GM12878 (cell line): ENCODE measurements at regions not wholly inside any gene's neighbourhood (a gene's known extent, or its start where the extent isn't known, plus 50 kb on each side); places are given as distances from the start of the nearest gene placed in this dataset.

Experiments used
- ATAC-seq: fragments of 200-7000 bp; cut with Tn5 transposase; 3 replicates; pipeline ENCODE4 v1.9.1; 2020; ENCODE audit warnings: mild to moderate bottlenecking, moderate library complexity
- BruUV-seq: library from RNA; stranded (reverse); fragments of 400-500 nt; replicated peaks from 2 replicates; lab custom pipeline; 2021; lab: Mats Ljungman, UMichigan
- CTCF ChIA-PET: fragments of 300-600 bp; sonication (Branson Sonifier 250); formaldehyde crosslinking; extraction: SDS; loops from one replicate; lab custom pipeline; 2021; ENCODE audit warnings: inconsistent platforms; lab: Yijun Ruan, JAX
- POLR2A ChIA-PET: fragments of 350-600 bp; formaldehyde crosslinking; extraction: SDS; loops from one replicate; lab custom pipeline; 2021; ENCODE audit warnings: inconsistent platforms; lab: Charles Lee
- RAD21 ChIA-PET: fragments of 300-600 bp; sonication (Branson Sonifier 250); formaldehyde crosslinking; loops from one replicate; lab custom pipeline; 2023; ENCODE audit warnings: antibody characterized with exemption; ENCODE audit not compliant: unreplicated experiment; lab: Charles Lee
- SMC1A ChIA-PET: fragments of 300-600 bp; sonication (Branson Sonifier 250); formaldehyde crosslinking; loops from one replicate; lab custom pipeline; 2023; ENCODE audit not compliant: unreplicated experiment, uncharacterized antibody; lab: Charles Lee
- DNase-seq: peaks from one replicate; pipeline ENCODE4 v3.0.0-alpha.2; 2011; ENCODE audit warnings: low read depth, low spot score
- FAIRE-seq: peaks from 3 replicates; lab custom pipeline; 2011; peaks lifted over from hg19 to GRCh38; lab: Jason Lieb, UNC
- H2AFZ ChIP-seq: 2 replicates; pipeline ENCODE4 v1.6.0; 2011; ENCODE audit warnings: low read depth, low read length, control low read depth; ENCODE audit not compliant: control insufficient read depth
- H3K27ac ChIP-seq: 2 replicates; pipeline ENCODE4 v1.5.1; 2011; ENCODE audit warnings: control low read depth; ENCODE audit not compliant: control insufficient read depth, insufficient read depth
- H3K27me3 ChIP-seq, 2 experiments: replicated peaks in 1 of 2; 2 replicates each; pipeline versions ENCODE4 v1.6.0 to v1.6.1; 2011; ENCODE audit warnings: low read length in 1 of 2; ENCODE audit not compliant: control insufficient read depth in 2 of 2, insufficient read depth in 2 of 2
- H3K36me3 ChIP-seq, 2 experiments: 2 replicates each; pipeline ENCODE4 v1.5.1; 2011; ENCODE audit warnings: low read length in 1 of 2; ENCODE audit not compliant: control insufficient read depth in 2 of 2, insufficient read depth in 2 of 2
- H3K4me1 ChIP-seq: 2 replicates; pipeline ENCODE4 v1.6.1; 2011; ENCODE audit warnings: mild to moderate bottlenecking, low read length, moderate library complexity, mixed read lengths; ENCODE audit not compliant: control insufficient read depth, insufficient read depth
- H3K4me2 ChIP-seq: 2 replicates; pipeline ENCODE4 v1.6.0; 2011; ENCODE audit warnings: control low read depth; ENCODE audit not compliant: control insufficient read depth, insufficient read depth
- H3K4me3 ChIP-seq: fragments of 200-600 bp; sonication (generic); 2 replicates; pipeline ENCODE4 v1.5.1; 2016
- H3K79me2 ChIP-seq: 2 replicates; pipeline ENCODE4 v1.6.0; 2011; ENCODE audit warnings: low read length; ENCODE audit not compliant: control insufficient read depth, insufficient read depth
- H3K9ac ChIP-seq: 2 replicates; pipeline ENCODE4 v1.8.0; 2011; ENCODE audit warnings: low read length, control low read depth, mixed read lengths; ENCODE audit not compliant: control insufficient read depth, insufficient read depth
- H3K9me3 ChIP-seq: replicated peaks from 3 replicates; pipeline ENCODE4 v1.5.1; 2011; ENCODE audit warnings: mild to moderate bottlenecking, low read length; ENCODE audit not compliant: control insufficient read depth, insufficient read depth
- H4K20me1 ChIP-seq: 2 replicates; pipeline ENCODE4 v1.6.0; 2011; ENCODE audit not compliant: control insufficient read depth, insufficient read depth
- BCL11A ChIP-seq: IDR thresholded peaks from 2 replicates; pipeline ENCODE4 v1.6.1; 2011; ENCODE audit warnings: low read depth, low read length
- BCL3 ChIP-seq: IDR thresholded peaks from 2 replicates; pipeline ENCODE4 v1.6.1; 2011; ENCODE audit warnings: borderline replicate concordance, low read depth, mild to moderate bottlenecking, moderate library complexity, low read length; ENCODE audit not compliant: insufficient read depth, poor library complexity, severe bottlenecking
- CTCF ChIP-seq, 3 experiments: IDR thresholded peaks in 2 of 3; conservative IDR thresholded peaks in 1 of 3; 2 replicates each; pipeline ENCODE4 v1.5.1; 2011; ENCODE audit warnings: low read depth in 3 of 3, low read length in 3 of 3, mild to moderate bottlenecking in 3 of 3, control low read depth in 2 of 3, moderate library complexity in 2 of 3, inconsistent platforms in 1 of 3, mixed read lengths in 1 of 3; ENCODE audit not compliant: control insufficient read depth in 2 of 3, insufficient read depth in 1 of 3; ENCODE audit errors: extremely low read depth in 1 of 3
- E2F4 ChIP-seq: IDR thresholded peaks from 2 replicates; pipeline ENCODE4 v1.6.1; 2012; ENCODE audit warnings: low read depth, low read length, improper control_type of control experiment
- E2F8 ChIP-seq: fragments of 450-650 bp; IDR thresholded peaks from 2 replicates; pipeline ENCODE4 v1.6.1; 2018; ENCODE audit warnings: mild to moderate bottlenecking, low read depth, moderate library complexity; ENCODE audit not compliant: partially characterized antibody
- IKZF1 ChIP-seq: fragments of 450-650 bp; conservative IDR thresholded peaks from 2 replicates; pipeline ENCODE4 v1.6.1; 2017; ENCODE audit warnings: antibody characterized with exemption, mild to moderate bottlenecking
- MEF2B ChIP-seq: fragments of 450-650 bp; IDR thresholded peaks from 2 replicates; pipeline ENCODE4 v1.6.1; 2018; ENCODE audit warnings: mild to moderate bottlenecking, moderate library complexity; ENCODE audit not compliant: partially characterized antibody, poor library complexity, severe bottlenecking
- SMAD5 ChIP-seq: IDR thresholded peaks from 2 replicates; pipeline ENCODE4 v1.6.1; 2016; ENCODE audit warnings: antibody characterized with exemption, low read depth
- SMC3 ChIP-seq: IDR thresholded peaks from 2 replicates; pipeline ENCODE4 v1.6.1; 2011; ENCODE audit warnings: low read length, improper control_type of control experiment, borderline replicate concordance
- STAT1 ChIP-seq: fragments of 450-650 bp; conservative IDR thresholded peaks from 2 replicates; pipeline ENCODE4 v1.6.1; 2014; ENCODE audit warnings: antibody characterized with exemption, mild to moderate bottlenecking
- TBL1XR1 ChIP-seq: IDR thresholded peaks from 2 replicates; pipeline ENCODE4 v1.6.1; 2012; ENCODE audit warnings: low read depth, low read length, improper control_type of control experiment
- WGBS: methylation state at CpG from one replicate; pipeline ENCODE4 v1.1.6; 2016; ENCODE audit warnings: low lambda C conversion rate; ENCODE audit not compliant: insufficient replicate concordance, insufficient coverage; ENCODE audit errors: missing lambda C conversion rate; 5-methylcytosine and 5-hydroxymethylcytosine counted together
- in situ Hi-C: fragments of 300-500 bp; cut with MboI; formaldehyde crosslinking; loops from 9 replicates; pipeline ENCODE4 v1.14.3; 2018; ENCODE audit warnings: mixed read lengths
- intact Hi-C: fragments of 100-400 bp; cut with micrococcal nuclease; formaldehyde crosslinking; loops from one replicate; pipeline ENCODE4 v1.14.2; 2022; ENCODE audit not compliant: unreplicated experiment

GRCh38 chr18:7168408-7168807 lies 50.8 kb upstream of the LAMA1 start:
- POLR2A ChIA-PET, result no interaction called here
- no peaks in the 10 kb centered on the region for H4K20me1 ChIP-seq
- RAD21 ChIA-PET, result no interaction called here
- no peaks in the 10 kb centered on the region for H3K4me1 ChIP-seq
- H3K36me3 ChIP-seq, result no peaks in the 10 kb centered on the region
- TF ChIP-seq SMC3, result no peak
- no peak for TF ChIP-seq CTCF (IDR thresholded peaks at IDR 0.05 in 2 of 3, conservative IDR thresholded peaks at IDR 0.05 in 1 of 3; ENCODE audit: control insufficient read depth in 2 of 3, extremely low read depth in 1 of 3, insufficient read depth in 1 of 3, low read depth in 3 of 3, low read length in 3 of 3)
- no peak for TF ChIP-seq TBL1XR1
- no peak for TF ChIP-seq E2F4
- TF ChIP-seq BCL3, result no peak
- no peak for TF ChIP-seq IKZF1
- no peak for TF ChIP-seq STAT1
- no peak for TF ChIP-seq E2F8
- no peak for TF ChIP-seq SMAD5
- no peak for TF ChIP-seq BCL11A
- TF ChIP-seq MEF2B, result no peak
- in situ Hi-C loops (no loop called here), intact Hi-C loops (no loop called here)
- H2AFZ ChIP-seq, result no peak overlapping the region
- H3K4me2 ChIP-seq, result no peak overlapping the region
- BruUV-seq, result no TSS peak
- H3K79me2 ChIP-seq, result no peaks in the 10 kb centered on the region
- H3K27ac ChIP-seq, result no peak overlapping the region
- ATAC-seq (no peak), DNase-seq (no peak), FAIRE-seq (no peak)
- H3K9ac ChIP-seq, result no peak overlapping the region
- 30% methylated on average over 7 of the region's 7 CpGs for WGBS
- SMC1A ChIA-PET, result no interaction called here
- H3K9me3 ChIP-seq, result no peaks in the 10 kb centered on the region
- no peaks in the 10 kb centered on the region for H3K27me3 ChIP-seq
- H3K4me3 ChIP-seq, result no peak overlapping the region
- CTCF ChIA-PET, result no interaction called here
